SHP77 treated with DMSO at 0.1 percent for 48 hours (cell line): ENCODE measurements at regions not wholly inside any gene's neighbourhood (a gene's known extent, or its start where the extent isn't known, plus 50 kb on each side); places are given as distances from the start of the nearest gene placed in this dataset.
"Not testable (repeated sequence)": the region's sequence is repeated elsewhere in the genome, so short reads cannot be mapped to it uniquely, and the experiment has no call there.

Source experiments
- DNase-seq: peaks from one replicate; lab custom pipeline; 2025; lab: John Stamatoyannopoulos, UW

DNA sequence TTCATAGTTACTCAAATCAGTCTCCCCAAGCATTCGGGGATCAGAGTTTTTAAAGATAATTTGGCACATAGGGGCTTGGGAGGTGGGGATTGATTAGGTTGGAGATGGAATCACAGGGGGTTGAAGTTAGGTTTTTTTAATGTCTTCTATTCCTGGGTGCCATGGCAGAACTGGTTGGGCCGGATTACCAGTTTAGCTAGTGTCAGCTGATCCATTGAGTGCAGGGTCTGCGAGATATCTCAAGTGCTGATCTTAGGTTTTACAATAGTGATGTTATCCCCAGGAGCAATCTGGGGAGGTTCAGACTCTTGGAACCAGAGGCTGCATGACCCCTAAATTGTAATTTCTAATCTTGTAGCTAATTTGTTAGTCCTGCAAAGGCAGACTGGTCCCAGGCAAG lies 163.5 kb upstream of the ATP10A start:
- not testable (repeated sequence) for DNase-seq

GRCh38 chr15:26024241-26024640 lies 161.1 kb upstream of the ATP10A start:
- DNase-seq, result no peak

DNA sequence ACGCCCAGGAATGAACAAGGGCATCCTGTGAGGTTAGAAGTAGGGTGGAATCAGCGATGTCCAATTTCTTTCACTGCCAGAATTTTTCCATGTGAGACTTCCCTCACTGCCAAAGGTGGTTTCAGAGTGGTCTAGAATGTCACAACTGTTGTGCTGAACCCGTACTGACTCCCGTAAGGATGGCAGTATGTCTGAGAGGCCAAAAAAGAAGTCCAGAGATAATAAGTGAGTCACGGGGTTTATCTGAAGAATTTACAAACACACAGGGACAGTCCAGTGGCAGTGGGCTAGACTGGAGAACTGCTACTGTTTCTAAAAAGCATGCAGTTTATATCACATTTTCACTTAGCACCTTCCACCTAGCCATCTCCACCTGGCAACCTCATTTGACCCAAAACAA lies 160.6 kb upstream of the ATP10A start:
- no peak for DNase-seq

GRCh38 chr15:26023231-26023630 lies 160.1 kb upstream of the ATP10A start:
- no peak for DNase-seq

- no peak for DNase-seq
Observed at GRCh38 chr15:26020871-26021270, 157.7 kb upstream of the ATP10A start.

DNA sequence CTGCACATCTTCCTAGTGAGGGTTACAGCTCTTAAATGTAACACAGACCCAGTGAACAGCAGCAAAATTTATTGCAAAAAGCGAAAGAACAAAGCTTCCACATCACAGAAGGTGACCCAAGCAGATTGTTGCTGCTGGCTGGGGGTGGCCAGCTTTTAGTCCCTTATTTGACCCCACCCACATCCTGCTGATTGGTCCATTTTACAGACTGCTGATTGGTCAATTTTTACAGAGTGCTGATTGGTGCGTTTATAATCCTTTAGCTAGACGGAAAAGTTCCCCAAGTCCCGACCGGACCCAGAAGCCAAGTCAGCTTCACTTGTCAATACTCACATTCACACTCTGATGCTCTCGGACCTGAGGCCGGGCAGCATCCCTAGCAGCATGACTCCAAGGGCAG lies 154.5 kb upstream of the ATP10A start:
- no peak for DNase-seq

DNA sequence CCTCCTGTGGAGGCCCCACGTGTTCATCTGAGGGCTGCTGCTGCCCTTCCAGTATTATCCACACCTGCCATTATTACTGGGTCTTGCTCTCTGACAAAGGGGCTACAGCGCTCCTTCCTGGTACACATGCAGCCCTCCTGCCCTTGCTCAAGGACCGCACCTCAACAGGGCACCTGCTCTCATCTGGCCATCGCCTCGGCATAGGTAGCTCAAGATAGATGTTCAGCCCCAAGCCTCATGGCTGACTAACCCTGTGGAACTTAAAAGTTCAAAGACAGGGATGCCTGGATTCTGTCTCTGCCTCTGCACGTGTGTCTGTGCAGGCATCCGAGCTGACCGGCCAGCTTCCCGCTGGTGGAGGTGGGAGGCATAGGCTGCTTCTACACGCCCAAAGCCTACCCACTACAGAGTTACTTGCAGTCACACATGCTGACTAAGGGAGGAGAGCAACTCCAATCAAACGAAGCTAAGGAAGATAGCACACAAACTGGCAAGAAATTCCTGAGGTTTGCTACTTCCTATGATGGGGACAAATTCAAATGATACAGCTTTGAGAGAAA lies 152.5 kb upstream of the ATP10A start:
- DNase-seq, result no peak

DNA sequence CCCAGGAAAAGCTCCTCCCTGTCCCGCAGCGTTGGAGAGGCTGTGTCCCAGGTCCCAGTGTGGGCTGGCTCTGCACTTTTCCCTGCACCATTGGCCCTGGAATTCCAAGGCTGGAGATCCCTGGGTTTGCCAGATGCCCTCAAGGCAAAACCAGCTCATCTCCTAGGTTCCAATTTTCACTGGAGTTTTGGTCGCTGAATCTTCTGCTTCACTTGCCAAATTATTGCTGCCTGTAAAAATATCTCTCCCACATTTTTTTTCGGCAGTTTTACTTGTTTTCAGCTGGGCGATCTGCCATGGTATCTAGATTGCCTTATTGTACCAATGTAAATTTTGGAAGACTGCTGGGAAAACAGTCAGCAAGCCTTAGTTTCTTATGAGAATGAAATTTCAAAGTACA lies 150.9 kb upstream of the ATP10A start:
- DNase-seq, result no peak

- DNase-seq, result no peak
Observed at GRCh38 chr15:26011916-26012315, 148.8 kb upstream of the ATP10A start.

GRCh38 chr15:26007151-26007550 lies 144.0 kb upstream of the ATP10A start:
- DNase-seq, result no peak

GRCh38 chr15:26001201-26001600 lies 138.1 kb upstream of the ATP10A start:
- DNase-seq, result no peak

DNA sequence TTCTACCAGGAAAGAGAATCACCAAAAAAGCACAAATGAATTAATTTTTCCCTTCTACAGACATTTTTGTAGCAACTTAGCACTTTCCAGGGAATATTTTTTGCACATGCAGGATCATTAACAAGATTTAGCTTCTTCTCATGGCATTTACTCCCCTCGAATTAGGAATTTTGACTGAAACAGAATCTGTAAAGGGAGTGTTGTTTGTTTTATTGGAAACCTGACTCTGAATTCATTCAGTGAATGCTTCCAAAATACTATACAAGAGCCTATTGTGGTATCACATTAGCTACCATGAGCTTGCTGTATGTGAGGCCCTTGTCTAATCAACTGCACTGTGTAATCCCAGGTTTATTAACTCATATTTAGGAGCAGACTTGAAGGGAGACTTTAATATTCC lies 130.4 kb upstream of the ATP10A start:
- no peak for DNase-seq

DNA sequence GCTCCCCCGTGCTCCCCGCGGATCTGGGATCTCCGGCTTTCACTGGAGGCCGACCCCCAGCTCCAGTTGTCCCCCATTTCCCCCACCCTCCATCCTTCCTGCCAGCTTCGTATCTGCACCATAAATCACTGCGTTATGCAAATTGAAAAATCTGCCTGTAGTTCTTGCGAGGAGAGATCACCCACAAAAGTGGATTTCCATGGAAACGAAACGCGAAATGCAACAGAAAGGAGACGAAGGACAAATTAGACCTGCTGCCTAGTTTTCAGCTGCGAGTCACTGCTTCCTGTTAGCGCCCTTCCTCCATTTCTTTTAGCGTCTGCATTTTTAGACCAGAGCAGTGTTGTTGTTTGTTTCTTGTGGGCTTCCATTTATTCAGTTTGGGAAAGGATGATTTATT lies 127.1 kb upstream of the ATP10A start:
- no peak for DNase-seq

DNA sequence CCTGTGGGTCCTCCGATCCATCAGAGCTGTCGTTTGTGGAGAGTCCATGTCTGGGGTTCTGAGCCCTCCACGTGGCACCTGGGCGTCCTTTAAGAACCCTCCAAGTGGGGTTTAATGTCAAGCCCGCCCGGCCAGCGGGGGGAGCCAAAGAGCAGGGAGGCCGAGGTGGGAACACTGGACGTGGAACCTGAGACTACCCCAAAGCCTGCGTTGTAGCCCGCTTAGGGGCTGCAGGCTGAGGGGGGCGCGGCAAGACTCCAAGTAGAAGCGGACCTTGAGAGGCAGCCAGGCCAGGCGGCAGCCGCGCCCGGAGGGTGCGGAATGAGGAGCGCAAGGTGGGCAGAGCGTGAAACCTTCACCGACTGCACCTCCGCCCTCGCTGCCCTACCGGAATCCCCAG lies 126.2 kb upstream of the ATP10A start:
- no peak for DNase-seq

DNA sequence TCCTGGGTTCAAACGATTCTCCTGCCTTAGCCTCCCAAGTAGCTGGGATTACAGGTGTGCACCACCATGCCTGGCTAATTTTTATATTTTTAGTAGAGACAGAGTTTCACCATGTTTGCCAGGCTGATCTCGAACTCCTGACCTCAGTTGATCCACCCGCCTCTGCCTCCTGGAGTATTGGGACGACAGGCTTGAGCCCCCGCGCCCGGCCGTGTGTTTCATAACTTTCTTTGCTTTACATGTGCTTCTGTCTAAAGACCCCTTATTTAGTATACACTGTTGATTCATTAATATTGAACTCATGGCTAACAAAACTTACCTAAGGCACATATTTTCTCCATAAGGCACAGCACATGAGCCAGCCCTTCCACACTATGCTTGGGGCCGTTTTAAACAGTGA lies 125.6 kb upstream of the ATP10A start:
- DNase-seq, result not testable (repeated sequence)

DNA sequence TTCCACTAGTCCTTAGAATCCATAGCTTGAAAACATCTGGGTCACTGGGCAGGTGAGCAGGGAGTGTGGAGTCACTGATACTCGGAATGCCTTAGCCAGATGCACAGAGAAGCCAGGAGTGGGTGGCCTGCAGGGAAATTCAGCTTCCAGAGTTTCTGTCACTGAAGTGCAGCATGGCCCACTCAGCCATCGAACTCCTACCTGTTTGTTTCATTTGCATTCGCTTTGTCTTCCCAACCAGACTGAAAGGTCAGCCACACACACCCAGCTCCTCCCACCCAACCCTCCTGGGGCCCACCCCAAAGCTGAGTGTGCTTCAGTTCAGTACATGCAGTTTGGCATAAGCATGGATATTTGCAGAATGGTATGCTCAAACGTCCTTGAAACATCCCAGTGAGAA lies 124.5 kb upstream of the ATP10A start:
- no peak for DNase-seq

DNA sequence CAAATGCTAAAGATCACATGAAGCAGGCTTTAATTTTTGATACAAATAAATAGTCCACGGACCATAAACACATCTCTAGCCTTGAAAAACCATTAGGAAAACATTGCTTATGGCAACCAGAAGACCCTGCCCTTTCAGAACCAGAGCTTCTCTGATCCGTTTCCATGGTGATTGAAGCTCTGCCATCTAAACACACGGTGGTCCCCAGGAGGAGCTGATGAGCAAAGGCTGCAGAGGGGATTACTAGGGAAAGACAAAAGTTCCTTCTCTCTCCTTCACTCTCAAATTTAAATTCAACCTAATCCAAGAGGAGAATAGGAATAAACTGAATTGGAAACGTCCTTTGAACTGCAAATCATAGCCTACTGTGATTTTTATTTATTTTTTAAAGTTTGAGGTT lies 122.0 kb upstream of the ATP10A start:
- no peak for DNase-seq

DNA sequence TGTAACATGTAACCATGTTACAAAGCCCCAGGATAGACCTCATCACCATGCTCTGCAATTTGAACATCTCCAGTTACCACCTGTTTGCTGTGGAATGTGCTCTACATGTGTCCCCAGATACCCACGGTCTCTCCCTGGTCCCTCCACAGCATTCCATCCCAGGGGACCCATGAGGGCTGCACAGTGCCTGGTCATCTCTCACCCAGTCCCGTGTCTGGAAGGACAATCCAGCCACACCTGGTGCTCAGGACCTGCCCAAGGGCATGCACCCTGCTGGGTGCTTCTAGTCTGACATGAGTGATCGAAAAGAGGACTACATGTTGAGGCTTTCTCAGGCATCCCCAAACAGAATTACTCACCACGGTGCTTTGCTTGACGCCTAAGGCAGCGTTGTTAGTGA lies 119.6 kb upstream of the ATP10A start:
- no peak for DNase-seq

- no peak for DNase-seq
Observed at GRCh38 chr15:25981114-25981513, 118.0 kb upstream of the ATP10A start.

- no peak for DNase-seq
Observed at GRCh38 chr15:25972141-25972675, 109.1 kb upstream of the ATP10A start.

GRCh38 chr15:25971053-25971452 lies 107.9 kb upstream of the ATP10A start:
- no peak for DNase-seq

GRCh38 chr15:25969886-25970285 lies 106.8 kb upstream of the ATP10A start:
- no peak for DNase-seq

GRCh38 chr15:25967116-25967515 lies 104.0 kb upstream of the ATP10A start:
- DNase-seq, result no peak

GRCh38 chr15:25965326-25965725 lies 102.2 kb upstream of the ATP10A start:
- no peak for DNase-seq

DNA sequence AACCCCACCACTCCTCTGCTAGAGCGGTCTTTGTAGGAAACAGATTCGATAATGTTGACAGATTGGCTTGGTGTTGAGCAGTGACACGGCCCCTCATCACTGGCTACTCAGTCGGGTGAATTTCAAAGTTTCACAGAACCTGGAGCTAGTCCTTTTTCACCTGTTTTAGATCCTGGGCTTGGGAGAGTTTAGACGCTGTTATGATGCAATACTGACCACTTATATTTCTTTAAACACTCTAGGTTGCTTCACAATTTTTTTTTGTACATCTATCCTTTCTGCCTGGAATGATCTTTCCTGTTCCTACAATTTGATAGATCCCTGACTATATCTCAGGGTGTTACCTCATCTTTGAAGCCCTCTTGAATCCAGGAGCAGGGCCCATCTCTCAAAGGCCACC lies 97.1 kb upstream of the ATP10A start:
- DNase-seq, result no peak
